Esophagus squamous epithelium (tissue), 5 donors: ENCODE measurements at regions not wholly inside any gene's neighbourhood (a gene's known extent, or its start where the extent isn't known, plus 50 kb on each side); places are given as distances from the start of the nearest gene placed in this dataset.

Source experiments
- DNase-seq: peaks from one replicate; lab custom pipeline; 2025; lab: John Stamatoyannopoulos, UW
- H3K27ac ChIP-seq, 4 donors: fragments of 200-600 bp; sonication (generic); one replicate each; pipeline ENCODE4 v1.5.1; 2016 to 2019; ENCODE audit warnings: mild to moderate bottlenecking in 1 of 4
- H3K27me3 ChIP-seq, 4 donors: fragments of 200-600 bp; sonication (generic); 1 replicate in 3 of 4; 2 replicates in 1 of 4; pipeline versions ENCODE4 v1.5.1 to v1.6.0; 2017 to 2021; ENCODE audit warnings: antibody characterized with exemption in 1 of 4
- H3K36me3 ChIP-seq, 3 donors: fragments of 200-600 bp; sonication (generic); one replicate each; pipeline ENCODE4 v1.5.1; 2016 to 2019
- H3K4me1 ChIP-seq, 3 donors: fragments of 200-600 bp; sonication (generic); one replicate each; pipeline ENCODE4 v1.5.1; 2017 to 2019
- H3K4me3 ChIP-seq, 4 donors: fragments of 200-600 bp; sonication (generic); 1 replicate in 3 of 4; 2 replicates in 1 of 4; pipeline ENCODE4 v1.5.1; 2016 to 2019; ENCODE audit warnings: mild to moderate bottlenecking in 2 of 4, moderate library complexity in 1 of 4
- H3K9me3 ChIP-seq, 3 donors: fragments of 200-600 bp; sonication (generic); one replicate each; pipeline ENCODE4 v1.5.1; 2016 to 2019
- POLR2A ChIP-seq, 4 donors: fragments of 450-650 bp; IDR thresholded peaks; one replicate each; pipeline ENCODE4 v1.6.1; 2017; ENCODE audit warnings: antibody characterized with exemption in 4 of 4, mild to moderate bottlenecking in 4 of 4, moderate library complexity in 3 of 4
- WGBS, 2 donors: methylation state at CpG; one replicate each; pipeline ENCODE4 v1.1.5; 2018; 5-methylcytosine and 5-hydroxymethylcytosine counted together
- intact Hi-C: fragments of 100-400 bp; cut with DNase I; formaldehyde crosslinking; loops from one replicate; pipeline ENCODE4 v1.15.0; 2022
- TF ChIP-seq, protein P1 (sequence below), 6 experiments: fragments of 450-650 bp in 4 of 6; fragments of 200-600 bp in 2 of 6; sonication (generic) in 2 of 6; IDR thresholded peaks; one replicate each; pipeline ENCODE4 v1.5.1; 2016 to 2019; ENCODE audit warnings: antibody characterized with exemption in 6 of 6, mild to moderate bottlenecking in 4 of 6, moderate library complexity in 4 of 6
- donor health status: DM: yes; HTN: yes; CAD: no.

DNA sequence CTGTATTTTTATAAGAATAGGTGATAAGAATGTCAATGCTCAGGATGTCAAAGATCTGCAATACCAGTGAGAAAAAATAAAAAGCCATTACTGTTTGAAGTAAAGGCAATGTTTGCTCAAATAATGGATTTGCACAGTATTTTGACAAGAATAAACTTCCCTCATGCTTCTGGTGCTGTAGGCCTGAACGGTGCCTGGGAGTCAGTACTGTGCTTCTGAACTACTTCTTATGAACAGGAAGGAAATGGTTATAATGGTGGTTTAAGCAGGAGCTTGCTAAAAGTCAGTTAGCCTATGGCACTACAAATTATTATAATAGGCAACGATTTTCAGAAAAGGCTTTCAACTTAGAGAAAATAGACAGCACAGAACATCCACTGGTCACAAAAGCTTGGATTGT is 548.3 kb upstream of the CDH18 start:
- no peak for DNase-seq
- Histone ChIP-seq H3K4me3 (no peak overlapping the region), H3K27ac (no peak overlapping the region), H3K4me1 (no peaks in the 10 kb centered on the region), H3K27me3 (no peaks in the 10 kb centered on the region), H3K36me3 (no peaks in the 10 kb centered on the region), H3K9me3 (no peaks in the 10 kb centered on the region)
- intact Hi-C loops = no loop called here
- 37 to 41% methylated on average over 2 of the region's 2 CpGs for WGBS, 2 donors
- no peak for TF ChIP-seq POLR2A (IDR thresholded peaks at IDR 0.05)
- TF ChIP-seq, protein P1, sequence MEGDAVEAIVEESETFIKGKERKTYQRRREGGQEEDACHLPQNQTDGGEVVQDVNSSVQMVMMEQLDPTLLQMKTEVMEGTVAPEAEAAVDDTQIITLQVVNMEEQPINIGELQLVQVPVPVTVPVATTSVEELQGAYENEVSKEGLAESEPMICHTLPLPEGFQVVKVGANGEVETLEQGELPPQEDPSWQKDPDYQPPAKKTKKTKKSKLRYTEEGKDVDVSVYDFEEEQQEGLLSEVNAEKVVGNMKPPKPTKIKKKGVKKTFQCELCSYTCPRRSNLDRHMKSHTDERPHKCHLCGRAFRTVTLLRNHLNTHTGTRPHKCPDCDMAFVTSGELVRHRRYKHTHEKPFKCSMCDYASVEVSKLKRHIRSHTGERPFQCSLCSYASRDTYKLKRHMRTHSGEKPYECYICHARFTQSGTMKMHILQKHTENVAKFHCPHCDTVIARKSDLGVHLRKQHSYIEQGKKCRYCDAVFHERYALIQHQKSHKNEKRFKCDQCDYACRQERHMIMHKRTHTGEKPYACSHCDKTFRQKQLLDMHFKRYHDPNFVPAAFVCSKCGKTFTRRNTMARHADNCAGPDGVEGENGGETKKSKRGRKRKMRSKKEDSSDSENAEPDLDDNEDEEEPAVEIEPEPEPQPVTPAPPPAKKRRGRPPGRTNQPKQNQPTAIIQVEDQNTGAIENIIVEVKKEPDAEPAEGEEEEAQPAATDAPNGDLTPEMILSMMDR (IDR thresholded peaks at IDR 0.05) = no peak

DNA sequence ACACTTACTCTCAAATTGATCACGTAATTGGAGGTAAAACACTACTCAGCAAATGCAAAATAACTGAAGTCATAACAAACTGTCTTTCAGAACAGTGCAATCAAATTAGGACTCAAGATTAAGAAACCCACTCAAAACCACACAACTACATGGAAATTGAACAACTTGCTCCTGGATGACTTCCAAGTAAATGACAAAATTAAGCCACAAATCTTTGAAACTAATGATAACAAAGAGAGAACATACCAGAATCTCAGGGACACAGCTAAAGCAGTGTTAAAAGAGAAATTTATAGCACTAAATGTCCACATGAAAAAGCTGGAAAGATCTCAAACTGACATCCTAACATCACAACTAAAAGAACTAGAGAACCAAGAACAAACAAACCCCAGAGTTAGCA is 540.5 kb upstream of the CDH18 start:
- no peaks in the 10 kb centered on the region for H3K36me3 ChIP-seq
- no peak overlapping the region for H3K4me3 ChIP-seq
- no peaks in the 10 kb centered on the region for H3K9me3 ChIP-seq
- intact Hi-C loops = no loop called here
- DNase-seq = no peak
- no peak overlapping the region for H3K27ac ChIP-seq
- no peaks in the 10 kb centered on the region for H3K4me1 ChIP-seq
- no peaks in the 10 kb centered on the region for H3K27me3 ChIP-seq
- 63 to 67% methylated on average over 1 of the region's 1 CpG for WGBS, 2 donors
- TF ChIP-seq POLR2A (IDR thresholded peaks at IDR 0.05) = no peak
- TF ChIP-seq, protein P1 (IDR thresholded peaks at IDR 0.05) = no peak

DNA sequence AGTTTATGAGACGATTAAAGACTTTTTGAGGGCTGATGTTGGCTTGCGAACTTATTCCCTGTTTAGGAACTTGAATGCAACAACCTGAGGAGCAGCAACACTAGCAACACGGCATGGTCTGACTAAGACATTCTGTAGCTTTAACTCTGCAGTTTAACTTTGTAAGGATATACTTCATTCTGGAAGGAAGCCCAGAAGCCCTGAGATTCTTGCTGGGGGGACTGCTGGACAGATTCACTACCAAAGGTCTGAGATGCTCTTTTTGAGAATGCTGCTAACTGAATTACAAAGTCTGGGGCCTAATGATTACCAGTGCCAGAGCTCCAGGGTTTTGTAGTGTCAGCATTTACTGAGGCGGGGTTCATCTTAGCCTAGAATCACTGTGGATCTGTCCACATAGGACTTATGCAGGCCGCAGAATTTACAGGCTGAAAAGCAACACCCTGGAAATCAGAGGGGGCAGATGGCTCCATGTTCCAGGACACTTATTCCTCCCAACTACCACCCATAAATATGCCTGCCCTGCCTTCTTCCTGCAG is 537.1 kb upstream of the CDH18 start:
- H3K4me1 ChIP-seq = no peaks in the 10 kb centered on the region
- no peaks in the 10 kb centered on the region for H3K27me3 ChIP-seq
- intact Hi-C loops = no loop called here
- no peaks in the 10 kb centered on the region for H3K9me3 ChIP-seq
- no peak for TF ChIP-seq POLR2A (IDR thresholded peaks at IDR 0.05)
- TF ChIP-seq, protein P1 (IDR thresholded peaks at IDR 0.05) = no peak
- DNase-seq = no peak
- H3K4me3 ChIP-seq = no peak overlapping the region
- no peak overlapping the region for H3K27ac ChIP-seq
- WGBS, 2 donors = 90 to 93% methylated on average over 4 of the region's 5 CpGs
- no peaks in the 10 kb centered on the region for H3K36me3 ChIP-seq

DNA sequence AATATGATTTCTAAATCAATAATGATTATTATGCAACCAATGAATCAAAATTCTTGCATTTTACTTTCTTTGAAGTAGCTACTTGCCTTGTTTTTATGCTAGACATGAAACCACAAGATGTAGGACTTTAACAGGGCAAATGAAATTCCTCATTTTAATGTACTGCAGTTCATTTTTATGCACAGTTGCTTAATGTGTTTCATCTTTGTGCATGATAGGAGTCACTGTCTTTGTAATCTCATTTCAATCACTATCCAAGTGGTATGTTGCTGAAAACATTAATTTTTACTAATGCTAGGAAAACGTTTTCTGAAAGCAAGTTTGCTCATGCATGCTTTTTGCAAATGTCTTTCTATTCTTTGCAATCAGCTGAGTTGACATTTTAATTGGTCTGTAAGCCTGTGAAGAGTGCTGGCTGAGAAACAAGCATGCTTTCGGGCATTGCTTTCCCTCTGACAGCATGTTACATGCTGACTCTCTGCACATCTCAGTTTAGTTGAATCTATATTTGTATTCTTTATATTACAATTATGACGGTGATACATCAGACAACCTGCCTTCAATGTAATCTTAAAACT is 535.0 kb upstream of the CDH18 start:
- no peaks in the 10 kb centered on the region for H3K9me3 ChIP-seq
- intact Hi-C loops = no loop called here
- 28 to 37% methylated on average over 3 of the region's 3 CpGs for WGBS, 2 donors
- no peak overlapping the region for H3K27ac ChIP-seq
- TF ChIP-seq, protein P1 (IDR thresholded peaks at IDR 0.05) = no peak
- TF ChIP-seq POLR2A (IDR thresholded peaks at IDR 0.05) = no peak
- no peaks in the 10 kb centered on the region for H3K4me1 ChIP-seq
- DNase-seq = no peak
- no peaks in the 10 kb centered on the region for H3K36me3 ChIP-seq
- H3K27me3 ChIP-seq = no peaks in the 10 kb centered on the region
- no peak overlapping the region for H3K4me3 ChIP-seq

DNA sequence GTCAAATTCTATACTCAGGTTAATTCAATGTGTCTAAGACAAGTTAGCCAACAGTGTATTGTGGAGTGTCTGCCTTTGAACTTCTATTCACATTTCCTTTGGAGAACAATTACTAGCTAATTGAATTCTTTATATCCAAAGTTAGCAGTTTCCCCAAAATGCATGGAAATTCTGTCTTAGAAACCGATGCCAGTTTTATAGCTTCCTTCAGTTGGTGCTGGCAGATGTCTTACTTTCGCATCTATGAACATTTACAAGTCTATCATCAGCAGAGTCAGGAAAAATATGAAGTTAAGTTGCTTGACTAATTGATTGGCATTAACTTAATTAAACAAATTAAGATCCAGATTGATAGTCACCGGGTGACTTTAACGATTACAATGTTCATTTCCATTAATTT is 527.6 kb upstream of the CDH18 start:
- H3K9me3 ChIP-seq = no peaks in the 10 kb centered on the region
- H3K27me3 ChIP-seq = no peaks in the 10 kb centered on the region
- H3K27ac ChIP-seq = no peak overlapping the region
- H3K4me1 ChIP-seq = no peaks in the 10 kb centered on the region
- no peak overlapping the region for H3K4me3 ChIP-seq
- no peaks in the 10 kb centered on the region for H3K36me3 ChIP-seq
- DNase-seq = no peak
- WGBS, 2 donors = 88 to 89% methylated on average over 4 of the region's 4 CpGs
- TF ChIP-seq, protein P1 (IDR thresholded peaks at IDR 0.05) = no peak
- TF ChIP-seq POLR2A (IDR thresholded peaks at IDR 0.05) = no peak
- intact Hi-C loops = no loop called here
